ENCODE measurements at regions not wholly inside any gene's neighbourhood (a gene's known extent, or its start where the extent isn't known, plus 50 kb on each side); places are given as distances from the start of the nearest gene placed in this dataset.

DNA sequence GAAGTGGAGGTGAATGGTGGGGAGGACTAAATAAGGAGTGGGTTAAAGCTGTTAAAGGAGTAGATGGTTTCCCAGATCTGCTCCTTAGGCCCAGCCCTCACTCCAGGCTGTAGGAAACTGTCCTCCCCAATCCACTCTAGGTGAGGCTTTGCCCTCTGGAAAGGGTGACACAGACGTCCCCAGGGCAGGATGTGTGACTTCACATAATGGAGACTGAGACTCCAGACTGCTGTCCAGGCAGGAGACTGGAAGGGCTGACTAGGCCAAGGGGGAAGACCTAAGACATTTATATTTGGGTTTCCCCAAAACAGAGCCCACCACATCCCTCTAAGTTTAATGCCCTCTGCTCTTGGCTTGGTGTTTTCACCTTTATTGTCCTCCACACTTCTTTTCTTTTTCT lies 488.5 kb downstream of the SHQ1 start:
- Histone ChIP-seq H3K27me3 (ENCODE audit: low read depth) (no peaks in the 10 kb centered on the region), H3K36me3 (replicated peaks) (no peaks in the 10 kb centered on the region), H3K9me3 (no peaks in the 10 kb centered on the region), H3K4me1 (no peaks in the 10 kb centered on the region), H3K4me3 (no peak overlapping the region)
- DNase-seq (ENCODE audit: low spot score in 2 of 2) = no peak
- in situ Hi-C loops (cut with MboI; ENCODE audit: low sequenced_read_pairs) = no loop called here

DNA sequence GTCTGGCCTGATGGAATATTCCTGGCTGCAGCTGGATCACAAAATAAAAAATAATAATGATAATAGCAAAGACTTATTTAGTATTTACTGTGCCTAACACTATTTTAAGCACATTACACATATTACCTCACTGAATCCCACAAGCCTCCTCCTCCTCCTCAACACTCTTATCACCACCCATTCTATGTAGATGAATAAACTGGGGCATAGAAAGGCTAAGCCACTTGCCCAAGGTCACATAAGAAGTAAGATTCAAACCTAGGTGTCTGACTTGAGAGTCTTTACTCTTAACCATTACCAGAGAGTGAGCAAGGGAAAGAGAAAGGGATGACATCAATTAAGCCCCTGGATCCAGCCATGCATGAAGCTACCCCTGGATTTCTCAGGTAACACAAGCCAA lies 493.1 kb downstream of the SHQ1 start:
- Histone ChIP-seq H3K4me1 (no peaks in the 10 kb centered on the region), H3K4me3 (no peak overlapping the region), H3K36me3 (replicated peaks) (no peaks in the 10 kb centered on the region), H3K27me3 (ENCODE audit: low read depth) (no peaks in the 10 kb centered on the region), H3K9me3 (no peaks in the 10 kb centered on the region)
- no peak for DNase-seq (ENCODE audit: low spot score in 2 of 2)
- in situ Hi-C loops (cut with MboI; ENCODE audit: low sequenced_read_pairs) = no loop called here

DNA sequence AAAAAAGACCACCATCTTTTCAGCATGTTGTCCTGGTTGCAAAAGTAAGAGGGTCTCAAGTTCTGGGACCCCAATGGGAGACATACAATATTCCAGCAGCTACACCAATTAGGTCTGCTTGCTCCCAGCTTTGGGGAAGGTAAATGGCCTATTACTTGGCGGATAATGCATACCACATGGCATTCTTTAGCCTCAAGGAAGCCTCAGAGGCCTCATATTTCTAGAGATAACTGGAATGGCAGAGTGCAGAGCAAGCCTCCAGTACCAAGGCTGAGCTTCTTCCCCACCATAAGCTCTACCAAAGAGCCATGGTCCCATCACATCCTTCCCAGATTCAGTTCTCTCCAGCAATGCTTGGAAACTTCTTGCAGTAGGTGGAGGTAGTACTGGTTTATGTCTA lies 493.8 kb downstream of the SHQ1 start:
- Histone ChIP-seq H3K36me3 (replicated peaks) (no peaks in the 10 kb centered on the region), H3K9me3 (no peaks in the 10 kb centered on the region), H3K27me3 (ENCODE audit: low read depth) (no peaks in the 10 kb centered on the region), H3K4me3 (no peak overlapping the region), H3K4me1 (no peaks in the 10 kb centered on the region)
- no peak for DNase-seq (ENCODE audit: low spot score in 2 of 2)
- in situ Hi-C loops (cut with MboI; ENCODE audit: low sequenced_read_pairs) = no loop called here

DNA sequence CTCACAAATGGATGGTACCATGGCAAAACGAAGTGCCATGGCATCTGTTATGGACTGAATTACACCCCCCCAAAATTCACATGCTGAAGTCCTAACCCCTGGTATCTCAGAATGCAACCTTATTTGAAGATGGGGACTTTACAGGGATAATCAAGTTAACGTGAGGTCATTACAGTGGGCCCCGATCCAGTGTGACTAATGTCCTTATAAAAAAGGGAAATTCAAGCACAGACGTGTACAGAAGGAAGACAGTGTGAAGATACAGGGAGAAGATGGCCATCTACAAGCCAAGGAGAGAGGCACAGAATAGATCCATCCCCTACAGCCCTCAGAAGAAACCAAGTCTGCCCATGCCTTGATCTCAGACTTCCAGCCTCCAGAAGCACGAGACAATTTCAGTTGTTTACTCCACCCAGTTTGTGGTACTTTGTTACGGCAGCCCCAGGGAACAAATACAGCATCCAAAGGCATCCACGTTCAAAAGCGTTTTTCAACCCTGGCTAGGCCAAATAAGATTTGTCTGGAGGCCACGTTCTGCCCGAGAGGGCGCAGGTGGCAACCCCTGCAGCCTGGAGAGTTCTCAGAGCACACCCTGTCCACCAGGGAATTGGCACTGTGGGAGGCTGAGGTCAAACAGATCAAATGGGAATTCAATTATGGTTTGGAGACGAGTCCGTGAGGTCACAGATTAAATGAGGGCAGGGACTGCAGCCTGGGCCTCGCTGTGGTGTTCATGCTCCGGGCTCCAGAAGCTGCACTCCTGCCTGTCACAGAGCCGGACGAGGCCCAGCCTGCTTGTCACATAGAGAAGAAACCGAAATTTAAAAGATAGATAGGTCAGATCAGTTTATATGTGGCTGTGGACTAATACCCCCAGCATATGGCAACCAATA lies 494.8 kb downstream of the SHQ1 start:
- in situ Hi-C loops (cut with MboI; ENCODE audit: low sequenced_read_pairs) = no loop called here
- H3K4me3 ChIP-seq = no peak overlapping the region
- H3K9me3 ChIP-seq = no peaks in the 10 kb centered on the region
- no peaks in the 10 kb centered on the region for H3K4me1 ChIP-seq
- H3K27me3 ChIP-seq (ENCODE audit: low read depth) = no peaks in the 10 kb centered on the region
- H3K36me3 ChIP-seq (replicated peaks) = no peaks in the 10 kb centered on the region
- no peak for DNase-seq (ENCODE audit: low spot score in 2 of 2)

DNA sequence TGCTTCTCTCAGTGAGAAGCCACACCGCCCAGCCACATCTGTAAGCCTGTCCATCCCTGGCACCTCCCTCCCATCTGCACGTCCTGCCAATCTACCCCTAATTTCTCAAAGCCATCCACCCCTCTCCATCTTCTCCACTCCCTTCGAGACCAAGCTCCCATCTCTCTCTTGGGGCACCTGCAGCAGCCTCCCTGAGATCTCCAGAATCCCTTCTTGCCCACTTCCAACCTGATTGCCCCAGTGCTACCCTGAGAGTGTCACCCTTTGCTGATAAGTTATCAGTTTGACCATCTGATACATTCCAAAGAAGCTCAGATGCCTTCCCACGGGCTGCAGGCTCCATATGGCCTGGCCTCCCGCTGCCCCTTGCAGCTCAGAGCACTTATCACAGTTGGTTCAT lies 496.1 kb downstream of the SHQ1 start:
- DNase-seq (ENCODE audit: low spot score in 2 of 2) = no peak
- in situ Hi-C loops (cut with MboI; ENCODE audit: low sequenced_read_pairs) = no loop called here
- Histone ChIP-seq H3K27me3 (ENCODE audit: low read depth) (no peaks in the 10 kb centered on the region), H3K9me3 (no peaks in the 10 kb centered on the region), H3K4me3 (no peak overlapping the region), H3K36me3 (replicated peaks) (no peaks in the 10 kb centered on the region), H3K4me1 (no peaks in the 10 kb centered on the region)

DNA sequence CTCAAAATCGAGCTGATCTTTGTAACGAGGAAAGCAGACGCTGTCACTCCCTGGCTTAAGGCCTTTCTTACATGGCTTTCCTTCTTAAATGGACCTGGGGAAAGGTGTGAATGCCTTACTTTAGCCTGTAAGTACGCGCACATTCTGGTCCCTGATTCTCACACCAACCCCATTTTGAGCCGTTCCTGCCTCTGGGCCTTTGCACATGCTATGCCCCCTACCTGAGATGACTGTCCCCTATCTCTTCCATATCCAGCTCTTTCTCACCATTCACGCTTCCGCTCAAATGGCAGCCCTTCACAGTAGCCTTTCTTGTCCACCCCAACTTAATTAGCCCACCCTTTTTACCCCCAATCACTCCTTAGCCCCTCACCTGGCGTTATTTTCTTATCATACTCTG lies 496.7 kb downstream of the SHQ1 start:
- Histone ChIP-seq H3K36me3 (replicated peaks) (no peaks in the 10 kb centered on the region), H3K4me3 (no peak overlapping the region), H3K4me1 (no peaks in the 10 kb centered on the region), H3K27me3 (ENCODE audit: low read depth) (no peaks in the 10 kb centered on the region), H3K9me3 (no peaks in the 10 kb centered on the region)
- in situ Hi-C loops (cut with MboI; ENCODE audit: low sequenced_read_pairs) = no loop called here
- DNase-seq (ENCODE audit: low spot score in 2 of 2) = no peak

DNA sequence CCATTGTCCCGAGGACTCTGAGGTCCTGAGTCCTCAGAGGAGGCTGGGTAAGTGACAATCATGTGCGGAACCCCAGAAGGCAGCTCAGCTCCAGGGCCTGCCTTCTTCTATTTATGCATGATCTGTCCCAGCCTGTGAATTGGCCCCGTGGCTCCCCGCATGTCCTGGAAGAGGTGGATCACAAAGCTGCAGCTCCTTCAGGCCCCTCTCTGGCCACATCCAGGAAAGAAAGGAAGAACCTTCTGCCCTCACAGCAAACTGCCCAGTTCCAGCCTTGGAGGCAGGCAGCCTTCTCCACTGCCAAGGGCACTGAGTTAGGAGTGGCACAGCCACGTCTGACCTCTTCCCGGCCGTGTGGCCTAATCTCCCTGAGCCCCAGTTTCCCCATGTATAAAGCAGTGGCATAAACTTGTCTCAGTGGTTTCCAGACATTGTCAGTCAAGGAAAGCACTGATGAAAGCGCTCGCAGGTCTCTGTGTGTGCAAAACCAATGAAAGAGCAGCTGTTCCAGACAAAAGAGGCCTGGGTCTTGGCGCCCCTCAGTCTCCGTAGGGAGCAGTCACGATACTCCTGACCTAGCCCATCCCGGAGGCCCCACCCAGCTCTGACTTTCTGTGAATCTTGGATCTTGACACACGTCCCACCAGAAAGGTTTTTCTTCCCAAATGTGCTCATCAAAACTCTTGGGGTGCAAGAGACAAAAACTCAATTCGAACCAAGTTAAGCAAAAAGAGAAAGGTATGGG lies 497.3 kb downstream of the SHQ1 start:
- H3K4me1 ChIP-seq = no peaks in the 10 kb centered on the region
- in situ Hi-C loops (cut with MboI; ENCODE audit: low sequenced_read_pairs) = no loop called here
- no peak for DNase-seq (ENCODE audit: low spot score in 2 of 2)
- no peaks in the 10 kb centered on the region for H3K36me3 ChIP-seq (replicated peaks)
- no peak overlapping the region for H3K4me3 ChIP-seq
- H3K9me3 ChIP-seq = no peaks in the 10 kb centered on the region
- H3K27me3 ChIP-seq (ENCODE audit: low read depth) = no peaks in the 10 kb centered on the region

DNA sequence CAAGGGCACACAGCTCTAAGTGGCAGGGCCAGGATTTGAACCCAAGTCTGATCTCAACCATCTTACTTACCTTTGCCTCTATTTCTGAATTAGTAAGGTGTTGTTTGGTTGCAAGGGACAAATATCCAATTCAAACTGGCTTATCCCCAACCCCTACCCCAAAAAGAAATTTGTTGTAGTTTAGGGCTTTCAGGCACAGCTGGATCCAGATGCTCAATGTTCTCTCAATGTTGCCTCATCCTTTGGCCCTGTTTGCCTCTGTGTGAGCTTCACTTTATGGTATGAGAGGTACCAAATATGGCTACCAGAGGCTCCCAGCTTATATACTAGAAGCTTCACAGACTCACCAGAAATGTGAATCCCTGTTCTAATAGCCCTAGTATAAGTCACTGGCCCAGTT lies 499.9 kb downstream of the SHQ1 start:
- in situ Hi-C loops (cut with MboI; ENCODE audit: low sequenced_read_pairs) = no loop called here
- H3K27me3 ChIP-seq (ENCODE audit: low read depth) = no peaks in the 10 kb centered on the region
- H3K4me3 ChIP-seq = no peak overlapping the region
- H3K4me1 ChIP-seq = no peaks in the 10 kb centered on the region
- no peaks in the 10 kb centered on the region for H3K36me3 ChIP-seq (replicated peaks)
- no peak for DNase-seq (ENCODE audit: low spot score in 2 of 2)
- no peaks in the 10 kb centered on the region for H3K9me3 ChIP-seq

DNA sequence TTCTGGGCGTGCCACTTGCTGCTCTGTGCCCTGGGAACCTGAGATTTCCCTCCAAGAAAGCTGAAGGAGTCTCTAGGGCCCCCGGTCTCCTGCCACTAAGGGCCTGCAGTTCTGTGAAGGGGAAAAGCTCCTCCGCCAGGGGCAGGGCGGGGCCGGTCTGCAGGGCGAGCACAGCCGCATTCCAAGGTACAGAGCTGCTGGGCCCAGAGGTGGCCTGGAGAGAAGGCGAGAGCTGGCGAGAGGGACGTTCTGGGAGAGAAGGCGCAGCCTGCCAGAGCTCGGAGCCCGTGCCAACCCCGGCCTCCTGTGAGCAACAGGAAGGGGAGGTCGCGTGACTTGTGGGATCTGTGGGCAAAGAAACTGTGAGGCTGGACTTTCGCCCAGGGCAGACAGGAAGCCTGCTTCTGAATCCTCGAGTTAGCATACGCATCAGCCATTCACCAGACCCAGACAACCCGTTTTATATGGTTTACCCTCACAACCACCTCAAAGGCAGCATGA lies 500.4 kb downstream of the SHQ1 start:
- no peaks in the 10 kb centered on the region for H3K27me3 ChIP-seq (ENCODE audit: low read depth)
- H3K36me3 ChIP-seq (replicated peaks) = no peaks in the 10 kb centered on the region
- no peak overlapping the region for H3K4me3 ChIP-seq
- in situ Hi-C loops (cut with MboI; ENCODE audit: low sequenced_read_pairs) = no loop called here
- no peaks in the 10 kb centered on the region for H3K4me1 ChIP-seq
- no peaks in the 10 kb centered on the region for H3K9me3 ChIP-seq
- peak in 1 of 2 experiments; percentile 16 for DNase-seq (ENCODE audit: low spot score in 2 of 2)

DNA sequence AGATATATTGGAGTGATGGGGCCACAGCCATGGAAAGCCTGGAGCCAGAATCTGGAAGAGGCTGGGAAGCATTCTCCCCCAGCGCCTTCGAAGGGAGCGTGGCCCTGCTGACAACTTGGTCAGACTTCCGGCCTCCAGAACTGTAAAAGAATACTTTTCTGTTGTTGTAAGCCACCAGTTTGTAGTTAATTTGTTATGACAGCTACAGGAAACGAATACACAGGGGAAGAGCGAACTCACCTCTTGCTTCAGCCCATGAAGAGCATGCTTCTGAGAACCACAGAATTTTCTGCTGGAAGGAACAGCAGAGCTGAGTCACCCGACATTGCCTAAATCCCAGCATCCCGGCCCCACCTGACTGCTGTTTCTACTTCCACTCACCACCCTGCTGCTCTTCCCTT lies 501.7 kb downstream of the SHQ1 start:
- DNase-seq (ENCODE audit: low spot score in 2 of 2) = no peak
- H3K27me3 ChIP-seq (ENCODE audit: low read depth) = no peaks in the 10 kb centered on the region
- H3K4me3 ChIP-seq = no peak overlapping the region
- in situ Hi-C loops (cut with MboI; ENCODE audit: low sequenced_read_pairs) = no loop called here
- H3K4me1 ChIP-seq = no peaks in the 10 kb centered on the region
- H3K9me3 ChIP-seq = no peaks in the 10 kb centered on the region
- H3K36me3 ChIP-seq (replicated peaks) = no peaks in the 10 kb centered on the region

DNA sequence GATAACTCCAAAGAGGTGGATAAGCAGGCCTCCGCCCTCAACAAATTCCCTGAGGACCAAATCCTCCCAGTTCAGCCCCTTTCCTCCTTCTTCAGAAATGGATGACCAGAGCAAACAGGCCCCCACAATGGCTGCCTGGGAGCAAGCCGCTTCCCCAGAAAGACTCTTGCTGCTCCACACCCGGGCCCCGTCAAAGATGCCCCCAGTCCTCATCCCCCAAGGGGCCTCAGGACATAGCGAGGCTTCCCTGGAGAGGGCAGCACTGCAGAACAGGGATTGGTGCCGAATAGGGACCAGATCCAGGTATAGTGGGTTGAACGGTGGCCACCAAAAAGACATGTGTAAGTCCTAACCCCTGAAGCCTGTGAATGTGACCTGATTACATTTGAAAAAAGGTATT lies 502.3 kb downstream of the SHQ1 start:
- in situ Hi-C loops (cut with MboI; ENCODE audit: low sequenced_read_pairs) = no loop called here
- no peak for DNase-seq (ENCODE audit: low spot score in 2 of 2)

DNA sequence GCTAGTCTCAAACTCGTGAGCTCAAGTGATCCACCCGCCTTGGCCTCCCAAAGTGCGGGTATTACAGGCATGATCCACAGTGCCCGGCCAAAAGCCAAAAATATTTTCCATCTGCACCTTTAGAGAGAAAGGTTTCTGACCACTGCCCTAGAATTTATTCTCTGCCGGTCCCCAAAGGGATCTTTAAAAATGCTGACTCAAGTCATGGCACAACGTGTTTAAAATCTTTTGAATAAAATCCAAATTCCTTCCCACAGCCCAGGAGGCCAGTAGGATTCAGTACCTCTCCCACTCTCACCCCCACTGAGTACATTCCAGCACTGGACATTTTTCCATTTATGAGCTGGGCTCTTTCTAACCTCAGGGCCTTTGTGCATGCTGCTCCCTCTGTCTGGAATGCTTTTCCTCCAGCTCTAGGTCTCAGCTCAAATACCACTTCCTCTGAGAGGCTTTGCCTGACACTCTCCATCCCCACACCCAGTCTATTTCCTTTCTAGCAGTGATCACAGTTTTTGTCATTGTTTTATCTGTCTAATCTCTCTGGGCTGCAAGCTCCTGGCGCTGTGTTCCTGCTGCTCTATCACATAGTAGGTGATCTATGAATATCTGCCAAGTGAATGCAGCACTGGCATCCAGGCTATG lies 502.9 kb downstream of the SHQ1 start:
- Histone ChIP-seq H3K36me3 (replicated peaks) (no peaks in the 10 kb centered on the region), H3K9me3 (no peaks in the 10 kb centered on the region), H3K4me3 (no peak overlapping the region), H3K27me3 (ENCODE audit: low read depth) (no peaks in the 10 kb centered on the region), H3K4me1 (no peaks in the 10 kb centered on the region)
- no peak for DNase-seq (ENCODE audit: low spot score in 2 of 2)
- in situ Hi-C loops (cut with MboI; ENCODE audit: low sequenced_read_pairs) = no loop called here

More for the DNA sequence above, 502.3 kb downstream of the SHQ1 start:
- no peaks in the 10 kb centered on the region for H3K9me3 ChIP-seq
- H3K27me3 ChIP-seq (ENCODE audit: low read depth) = no peaks in the 10 kb centered on the region
- H3K4me1 ChIP-seq = no peaks in the 10 kb centered on the region
- no peaks in the 10 kb centered on the region for H3K36me3 ChIP-seq (replicated peaks)
- H3K4me3 ChIP-seq = no peak overlapping the region

DNA sequence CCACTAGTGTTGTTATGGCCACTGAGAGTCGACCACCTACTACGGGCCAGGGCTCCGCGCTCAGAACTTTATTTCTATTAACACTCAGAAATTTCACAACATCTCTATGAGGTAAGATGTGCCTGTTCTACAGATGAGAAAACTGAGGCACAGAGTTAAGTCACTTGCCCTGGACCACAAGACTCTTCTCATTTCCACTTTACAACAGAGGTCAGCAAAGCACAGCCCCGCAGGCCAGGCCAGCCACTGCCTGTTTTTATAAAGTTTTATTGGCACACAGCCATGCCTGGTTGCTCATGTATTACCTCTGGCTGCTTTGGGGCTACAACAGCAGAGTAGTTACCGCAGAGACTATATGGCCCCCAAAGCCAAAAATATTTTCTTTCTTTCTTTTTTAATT lies 503.6 kb downstream of the SHQ1 start:
- DNase-seq (ENCODE audit: low spot score in 2 of 2) = no peak
- H3K4me3 ChIP-seq = no peak overlapping the region
- H3K36me3 ChIP-seq (replicated peaks) = no peaks in the 10 kb centered on the region
- H3K4me1 ChIP-seq = no peaks in the 10 kb centered on the region
- H3K9me3 ChIP-seq = no peaks in the 10 kb centered on the region
- H3K27me3 ChIP-seq (ENCODE audit: low read depth) = no peaks in the 10 kb centered on the region
- in situ Hi-C loops (cut with MboI; ENCODE audit: low sequenced_read_pairs) = no loop called here

DNA sequence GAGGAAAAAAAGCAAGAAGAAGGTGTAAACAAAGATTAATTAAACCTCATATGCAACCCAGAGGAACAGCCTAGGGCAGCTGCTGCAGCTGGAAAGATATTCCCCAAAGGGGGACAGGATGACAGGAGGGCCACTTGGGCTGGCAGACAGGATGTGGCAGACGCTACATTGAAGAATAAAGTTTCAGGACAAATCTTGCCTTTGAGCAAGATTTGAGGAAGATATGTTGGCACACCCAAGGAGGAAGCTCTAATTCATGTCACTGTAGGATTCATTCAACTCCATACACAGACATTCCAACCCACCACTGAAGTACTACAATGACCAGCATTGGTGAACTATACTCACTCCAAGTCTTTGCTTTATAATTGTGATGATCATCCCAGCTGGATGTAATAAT lies 504.0 kb downstream of the SHQ1 start:
- no peaks in the 10 kb centered on the region for H3K9me3 ChIP-seq
- no peaks in the 10 kb centered on the region for H3K27me3 ChIP-seq (ENCODE audit: low read depth)
- in situ Hi-C loops (cut with MboI; ENCODE audit: low sequenced_read_pairs) = no loop called here
- no peak overlapping the region for H3K4me3 ChIP-seq
- H3K36me3 ChIP-seq (replicated peaks) = no peaks in the 10 kb centered on the region
- no peak for DNase-seq (ENCODE audit: low spot score in 2 of 2)
- no peaks in the 10 kb centered on the region for H3K4me1 ChIP-seq
